Ishikawa (cell line): ENCODE measurements at regions not wholly inside any gene's neighbourhood (a gene's known extent, or its start where the extent isn't known, plus 50 kb on each side); places are given as distances from the start of the nearest gene placed in this dataset.

Experiments
- CEBPB ChIP-seq: IDR thresholded peaks from 2 replicates; pipeline ENCODE4 v1.6.1; 2012
- CREB1 ChIP-seq: IDR thresholded peaks from 2 replicates; pipeline ENCODE4 v1.6.1; 2012; ENCODE audit warnings: low read depth
- EGR1 ChIP-seq: IDR thresholded peaks from 2 replicates; pipeline ENCODE4 v1.6.1; 2012
- EP300 ChIP-seq: IDR thresholded peaks from 2 replicates; pipeline ENCODE4 v1.6.1; 2012; ENCODE audit warnings: borderline replicate concordance
- FOXM1 ChIP-seq: IDR thresholded peaks from 2 replicates; pipeline ENCODE4 v1.6.1; 2012; ENCODE audit warnings: low read depth, borderline replicate concordance
- NFIC ChIP-seq: IDR thresholded peaks from 2 replicates; pipeline ENCODE4 v1.6.1; 2012
- RAD21 ChIP-seq: IDR thresholded peaks from 2 replicates; pipeline ENCODE4 v1.6.1; 2012; ENCODE audit warnings: low read depth
- TAF1 ChIP-seq: IDR thresholded peaks from 2 replicates; pipeline ENCODE4 v1.6.1; 2012; ENCODE audit warnings: low read depth, mild to moderate bottlenecking
- TCF12 ChIP-seq: IDR thresholded peaks from 2 replicates; pipeline ENCODE4 v1.6.1; 2012; ENCODE audit warnings: low read depth
- TEAD4 ChIP-seq: IDR thresholded peaks from 2 replicates; pipeline ENCODE4 v1.6.1; 2012
- YY1 ChIP-seq: IDR thresholded peaks from 2 replicates; pipeline ENCODE4 v1.6.1; 2012; ENCODE audit warnings: low read depth
- ZBTB7A ChIP-seq: IDR thresholded peaks from 2 replicates; pipeline ENCODE4 v1.6.1; 2012; ENCODE audit warnings: low read depth
- TF ChIP-seq, protein P1 (sequence below): IDR thresholded peaks from 2 replicates; pipeline ENCODE4 v1.6.1; 2012
- TF ChIP-seq, protein P2 (sequence below): IDR thresholded peaks from 2 replicates; pipeline ENCODE4 v1.6.1; 2012
- TF ChIP-seq, protein P3 (sequence below): IDR thresholded peaks from 2 replicates; pipeline ENCODE4 v1.6.1; 2012; ENCODE audit warnings: low read depth, mild to moderate bottlenecking

DNA sequence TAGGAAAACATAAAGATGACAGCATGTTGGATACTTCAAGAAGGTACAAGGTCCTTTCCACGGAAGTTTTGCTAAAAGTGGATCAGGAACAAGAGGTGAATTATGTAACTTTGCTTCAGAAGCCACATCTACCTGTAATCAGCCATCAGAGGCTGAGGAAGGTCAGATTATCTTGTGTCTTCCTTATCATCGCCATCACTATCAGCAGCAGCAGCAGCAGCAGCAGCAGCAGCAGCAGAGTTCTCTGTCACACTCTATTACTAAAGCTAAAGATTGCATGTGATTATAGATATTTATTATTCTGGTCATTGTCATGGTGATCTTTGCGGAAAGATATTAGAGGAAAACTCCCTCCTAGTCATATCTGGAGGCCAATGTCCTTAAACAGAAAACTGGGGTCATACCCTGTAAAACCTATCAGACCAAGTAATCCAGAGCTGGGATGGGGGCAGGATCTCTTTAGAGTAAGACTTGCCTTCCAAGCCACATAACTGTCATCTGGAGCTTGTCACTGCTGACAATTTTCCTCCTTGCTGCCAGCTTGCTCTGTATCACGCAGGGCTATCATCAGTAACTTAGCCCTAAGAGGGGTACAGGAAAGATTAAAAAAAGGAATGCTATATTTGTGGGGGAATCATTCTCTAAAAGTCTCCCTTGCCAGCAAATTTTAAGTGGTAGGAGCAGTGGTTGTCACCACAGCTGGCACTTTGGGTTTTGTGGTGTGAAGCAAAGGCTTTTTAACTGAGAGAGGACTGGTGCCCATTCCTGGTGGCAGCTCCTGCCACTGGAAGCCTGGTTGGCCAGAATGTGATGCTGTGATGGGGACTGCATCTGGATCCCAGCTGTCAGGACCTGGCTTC is 130.9 kb upstream of the RASGRP1 start:
- TF ChIP-seq TAF1, result no peak
- TF ChIP-seq TEAD4, result no peak
- TF ChIP-seq, protein P1, sequence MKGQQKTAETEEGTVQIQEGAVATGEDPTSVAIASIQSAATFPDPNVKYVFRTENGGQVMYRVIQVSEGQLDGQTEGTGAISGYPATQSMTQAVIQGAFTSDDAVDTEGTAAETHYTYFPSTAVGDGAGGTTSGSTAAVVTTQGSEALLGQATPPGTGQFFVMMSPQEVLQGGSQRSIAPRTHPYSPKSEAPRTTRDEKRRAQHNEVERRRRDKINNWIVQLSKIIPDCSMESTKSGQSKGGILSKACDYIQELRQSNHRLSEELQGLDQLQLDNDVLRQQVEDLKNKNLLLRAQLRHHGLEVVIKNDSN, result no peak
- no peak for TF ChIP-seq EGR1
- TF ChIP-seq TCF12, result no peak
- no peak for TF ChIP-seq YY1
- no peak for TF ChIP-seq RAD21
- no peak for TF ChIP-seq CEBPB
- no peak for TF ChIP-seq ZBTB7A

DNA sequence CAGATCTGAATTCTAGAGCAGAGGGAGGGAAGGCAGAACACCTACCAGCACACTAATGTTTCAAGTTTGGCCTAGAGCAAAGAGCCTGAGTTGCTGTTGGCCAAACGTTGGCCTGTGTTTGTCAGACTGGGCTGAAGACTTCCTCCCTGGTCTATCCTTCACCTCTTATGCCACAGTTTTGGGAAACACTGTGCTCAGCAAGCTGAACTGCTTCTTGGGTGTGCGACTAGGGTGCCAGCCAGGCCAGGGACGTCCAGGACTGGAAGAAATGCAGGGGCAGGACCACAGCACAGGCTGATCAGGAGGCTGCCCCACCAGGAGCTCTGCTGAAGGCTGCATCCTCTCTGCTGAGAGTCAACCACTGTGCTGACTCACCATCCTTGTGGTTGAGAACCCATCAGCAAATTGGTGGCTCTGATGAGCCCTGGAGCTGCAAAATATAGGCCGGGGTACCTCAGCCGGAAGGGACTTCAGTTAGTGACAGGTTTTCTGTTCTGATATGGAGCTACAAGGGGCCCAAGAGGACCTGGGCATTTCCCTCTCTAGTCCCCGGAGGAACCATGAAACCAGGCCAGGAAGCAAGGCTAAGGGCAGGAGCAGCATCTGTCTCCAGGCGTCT is 131.6 kb upstream of the RASGRP1 start:
- TF ChIP-seq YY1, result no peak
- TF ChIP-seq EGR1, result no peak
- no peak for TF ChIP-seq FOXM1
- TF ChIP-seq, protein P2, sequence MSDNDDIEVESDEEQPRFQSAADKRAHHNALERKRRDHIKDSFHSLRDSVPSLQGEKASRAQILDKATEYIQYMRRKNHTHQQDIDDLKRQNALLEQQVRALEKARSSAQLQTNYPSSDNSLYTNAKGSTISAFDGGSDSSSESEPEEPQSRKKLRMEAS, result no peak
- no peak for TF ChIP-seq ZBTB7A
- TF ChIP-seq CREB1, result no peak
- TF ChIP-seq TCF12, result no peak
- TF ChIP-seq, protein P3, sequence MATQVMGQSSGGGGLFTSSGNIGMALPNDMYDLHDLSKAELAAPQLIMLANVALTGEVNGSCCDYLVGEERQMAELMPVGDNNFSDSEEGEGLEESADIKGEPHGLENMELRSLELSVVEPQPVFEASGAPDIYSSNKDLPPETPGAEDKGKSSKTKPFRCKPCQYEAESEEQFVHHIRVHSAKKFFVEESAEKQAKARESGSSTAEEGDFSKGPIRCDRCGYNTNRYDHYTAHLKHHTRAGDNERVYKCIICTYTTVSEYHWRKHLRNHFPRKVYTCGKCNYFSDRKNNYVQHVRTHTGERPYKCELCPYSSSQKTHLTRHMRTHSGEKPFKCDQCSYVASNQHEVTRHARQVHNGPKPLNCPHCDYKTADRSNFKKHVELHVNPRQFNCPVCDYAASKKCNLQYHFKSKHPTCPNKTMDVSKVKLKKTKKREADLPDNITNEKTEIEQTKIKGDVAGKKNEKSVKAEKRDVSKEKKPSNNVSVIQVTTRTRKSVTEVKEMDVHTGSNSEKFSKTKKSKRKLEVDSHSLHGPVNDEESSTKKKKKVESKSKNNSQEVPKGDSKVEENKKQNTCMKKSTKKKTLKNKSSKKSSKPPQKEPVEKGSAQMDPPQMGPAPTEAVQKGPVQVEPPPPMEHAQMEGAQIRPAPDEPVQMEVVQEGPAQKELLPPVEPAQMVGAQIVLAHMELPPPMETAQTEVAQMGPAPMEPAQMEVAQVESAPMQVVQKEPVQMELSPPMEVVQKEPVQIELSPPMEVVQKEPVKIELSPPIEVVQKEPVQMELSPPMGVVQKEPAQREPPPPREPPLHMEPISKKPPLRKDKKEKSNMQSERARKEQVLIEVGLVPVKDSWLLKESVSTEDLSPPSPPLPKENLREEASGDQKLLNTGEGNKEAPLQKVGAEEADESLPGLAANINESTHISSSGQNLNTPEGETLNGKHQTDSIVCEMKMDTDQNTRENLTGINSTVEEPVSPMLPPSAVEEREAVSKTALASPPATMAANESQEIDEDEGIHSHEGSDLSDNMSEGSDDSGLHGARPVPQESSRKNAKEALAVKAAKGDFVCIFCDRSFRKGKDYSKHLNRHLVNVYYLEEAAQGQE, result no peak
- TF ChIP-seq TEAD4, result no peak
- no peak for TF ChIP-seq CEBPB
- no peak for TF ChIP-seq NFIC
- no peak for TF ChIP-seq TAF1
- TF ChIP-seq EP300, result no peak
- no peak for TF ChIP-seq RAD21
- TF ChIP-seq, protein P1, result no peak

DNA sequence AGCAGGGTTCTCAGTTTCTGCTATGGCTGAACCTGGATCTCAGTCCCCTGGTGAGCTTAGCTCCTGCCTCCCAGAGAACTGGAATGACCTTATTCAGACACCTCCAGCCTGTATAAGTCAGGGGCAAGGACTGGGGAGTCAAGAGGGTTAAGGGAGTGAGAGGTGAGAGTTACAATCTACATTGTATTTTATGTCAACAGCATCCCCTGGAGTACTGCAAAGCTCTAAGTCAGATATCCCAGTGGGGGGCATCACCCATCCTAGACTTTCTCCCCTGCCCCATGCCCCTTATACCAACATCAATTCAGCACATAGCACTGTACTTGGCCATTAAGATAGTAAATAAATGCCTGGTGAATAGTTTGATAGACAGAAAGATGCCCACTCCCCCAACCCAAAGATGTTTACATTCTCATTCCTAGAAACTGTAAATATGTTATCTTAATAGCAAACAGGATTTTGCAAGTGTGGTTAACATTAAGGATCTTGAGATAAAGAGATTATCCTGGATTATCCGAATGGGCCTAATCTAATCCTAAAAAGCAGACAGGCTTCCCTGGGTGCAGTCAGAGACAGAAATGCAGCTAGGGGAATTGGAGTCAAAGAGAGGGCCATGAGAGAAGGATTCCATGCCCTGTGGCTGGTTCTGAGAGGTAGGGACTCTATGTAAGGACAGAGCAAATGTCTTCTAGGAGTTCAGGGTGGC is 132.3 kb upstream of the RASGRP1 start:
- TF ChIP-seq, protein P2, result no peak
- no peak for TF ChIP-seq RAD21
- TF ChIP-seq, protein P3, result no peak
- no peak for TF ChIP-seq EP300
- no peak for TF ChIP-seq CREB1
- no peak for TF ChIP-seq TAF1
- no peak for TF ChIP-seq NFIC
- no peak for TF ChIP-seq EGR1
- no peak for TF ChIP-seq TEAD4
- no peak for TF ChIP-seq TCF12
- TF ChIP-seq, protein P1, result no peak
- no peak for TF ChIP-seq CEBPB
- no peak for TF ChIP-seq ZBTB7A
- no peak for TF ChIP-seq YY1
- TF ChIP-seq FOXM1, result no peak

DNA sequence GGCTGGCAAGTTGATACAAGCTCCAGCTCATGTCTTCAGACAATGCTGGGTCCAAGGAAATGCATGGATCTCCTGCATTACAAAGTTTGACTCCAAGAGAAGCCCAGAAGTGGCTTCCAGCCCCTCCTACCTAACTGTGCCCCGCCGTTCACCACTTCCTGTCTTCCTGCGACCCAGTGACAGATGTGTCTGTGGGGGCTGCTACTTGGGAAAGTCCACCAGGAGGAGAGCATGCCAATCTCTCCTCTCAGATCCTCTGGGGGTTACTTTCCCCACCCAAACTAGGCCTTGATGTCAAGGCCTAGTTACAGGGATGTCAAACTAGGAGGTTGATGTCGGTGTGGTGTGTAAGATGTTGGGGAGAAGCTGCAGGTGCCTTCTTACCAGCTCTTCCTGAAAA is 133.6 kb upstream of the RASGRP1 start:
- TF ChIP-seq EP300 (no peak), ZBTB7A (no peak), YY1 (no peak), CEBPB (no peak), FOXM1 (no peak), EGR1 (no peak), TEAD4 (no peak), TCF12 (no peak), CREB1 (no peak), RAD21 (no peak), TAF1 (no peak), NFIC (no peak)
- TF ChIP-seq, protein P1, result no peak
- TF ChIP-seq, protein P2, result no peak
- TF ChIP-seq, protein P3, result no peak
